ENCODE measurements at regions not wholly inside any gene's neighbourhood (a gene's known extent, or its start where the extent isn't known, plus 50 kb on each side); places are given as distances from the start of the nearest gene placed in this dataset.

- H3K36me3 Mint-ChIP-seq (ENCODE audit: low read depth) = no peaks in the 10 kb centered on the region
- H3K9me3 Mint-ChIP-seq = no peaks in the 10 kb centered on the region
- H3K4me1 Mint-ChIP-seq = no peaks in the 10 kb centered on the region
- H3K4me3 Mint-ChIP-seq = no peak overlapping the region
- no peak for TF ChIP-seq CTCF (IDR thresholded peaks at IDR 0.05)
- H3K27me3 Mint-ChIP-seq (ENCODE audit: low read depth, poor library complexity) = peaks cover 9% of the 10 kb centered on the region
- DNase-seq = no peak
- H3K27ac Mint-ChIP-seq = no peak overlapping the region
These were observed 82.6 kb upstream of the RAP2B start for GRCh38 chr3:153079386-153079785.

- no peak overlapping the region for H3K27ac Mint-ChIP-seq
- H3K4me1 Mint-ChIP-seq = no peaks in the 10 kb centered on the region
- no peak for DNase-seq
- H3K27me3 Mint-ChIP-seq (ENCODE audit: low read depth, poor library complexity) = peaks cover 9% of the 10 kb centered on the region
- no peak for TF ChIP-seq CTCF (IDR thresholded peaks at IDR 0.05)
- no peak overlapping the region for H3K4me3 Mint-ChIP-seq
- H3K9me3 Mint-ChIP-seq = no peaks in the 10 kb centered on the region
- H3K36me3 Mint-ChIP-seq (ENCODE audit: low read depth) = no peaks in the 10 kb centered on the region
These were observed 81.2 kb upstream of the RAP2B start for GRCh38 chr3:153080778-153081240.

GRCh38 chr3:153084431-153084830, 77.6 kb upstream of the RAP2B start:
- Mint-ChIP-seq H3K4me3 (no peak overlapping the region), H3K27me3 (ENCODE audit: low read depth, poor library complexity) (peaks cover 4% of the 10 kb centered on the region), H3K27ac (no peak overlapping the region), H3K9me3 (no peaks in the 10 kb centered on the region), H3K36me3 (ENCODE audit: low read depth) (no peaks in the 10 kb centered on the region), H3K4me1 (no peaks in the 10 kb centered on the region)
- DNase-seq = no peak
- TF ChIP-seq CTCF (IDR thresholded peaks at IDR 0.05) = no peak

- Mint-ChIP-seq H3K27ac (no peak overlapping the region), H3K4me3 (no peak overlapping the region), H3K9me3 (no peaks in the 10 kb centered on the region), H3K4me1 (no peaks in the 10 kb centered on the region), H3K27me3 (ENCODE audit: low read depth, poor library complexity) (no peaks in the 10 kb centered on the region), H3K36me3 (ENCODE audit: low read depth) (no peaks in the 10 kb centered on the region)
- TF ChIP-seq CTCF (IDR thresholded peaks at IDR 0.05) = no peak
- no peak for DNase-seq
These were observed 74.1 kb upstream of the RAP2B start for GRCh38 chr3:153087595-153088566.

- no peak for TF ChIP-seq CTCF (IDR thresholded peaks at IDR 0.05)
- Mint-ChIP-seq H3K36me3 (ENCODE audit: low read depth) (no peaks in the 10 kb centered on the region), H3K9me3 (no peaks in the 10 kb centered on the region), H3K27ac (no peak overlapping the region), H3K4me1 (no peaks in the 10 kb centered on the region), H3K4me3 (no peak overlapping the region), H3K27me3 (ENCODE audit: low read depth, poor library complexity) (no peaks in the 10 kb centered on the region)
- no peak for DNase-seq
These were observed 72.4 kb upstream of the RAP2B start for GRCh38 chr3:153089620-153090019.

GRCh38 chr3:153090973-153091372, 71.1 kb upstream of the RAP2B start:
- H3K36me3 Mint-ChIP-seq (ENCODE audit: low read depth) = no peaks in the 10 kb centered on the region
- TF ChIP-seq CTCF (IDR thresholded peaks at IDR 0.05) = no peak
- H3K4me3 Mint-ChIP-seq = no peak overlapping the region
- DNase-seq = no peak
- H3K27ac Mint-ChIP-seq = no peak overlapping the region
- H3K27me3 Mint-ChIP-seq (ENCODE audit: low read depth, poor library complexity) = no peaks in the 10 kb centered on the region
- H3K9me3 Mint-ChIP-seq = no peaks in the 10 kb centered on the region
- H3K4me1 Mint-ChIP-seq = no peaks in the 10 kb centered on the region
